CD14-positive monocyte (primary cell): ENCODE measurements at regions not wholly inside any gene's neighbourhood (a gene's known extent, or its start where the extent isn't known, plus 50 kb on each side); places are given as distances from the start of the nearest gene placed in this dataset.

Experiments used
- DNase-seq, 3 donors: peaks; one replicate each; pipeline ENCODE4 v3.0.0-alpha.2; 2011 to 2022
- H2AFZ ChIP-seq: 2 replicates; pipeline ENCODE4 v1.6.0; 2012; ENCODE audit warnings: mild to moderate bottlenecking, low read depth, low read length, inconsistent platforms; ENCODE audit not compliant: insufficient read depth, poor library complexity, severe bottlenecking
- H3K27ac ChIP-seq, 2 donors: 1 replicate in 1 of 2; 2 replicates in 1 of 2; pipeline ENCODE4 v1.5.1; 2012 to 2013; ENCODE audit warnings: low read length in 2 of 2, control low read depth in 1 of 2, inconsistent platforms in 1 of 2, low read depth in 1 of 2, mild to moderate bottlenecking in 1 of 2
- H3K27me3 ChIP-seq, 2 donors: one replicate each; pipeline versions ENCODE4 v1.6.0 to v1.6.1; 2011 to 2013; ENCODE audit warnings: low read length in 2 of 2; ENCODE audit not compliant: control insufficient read depth in 2 of 2, insufficient read depth in 2 of 2
- H3K36me3 ChIP-seq, 2 donors: replicated peaks in 1 of 2; 1 replicate in 1 of 2; 2 replicates in 1 of 2; pipeline versions ENCODE4 v1.5.1 to v1.6.1; 2012 to 2013; ENCODE audit warnings: low read length in 2 of 2, control low read depth in 1 of 2, inconsistent platforms in 1 of 2, mild to moderate bottlenecking in 1 of 2; ENCODE audit not compliant: insufficient read depth in 2 of 2, control insufficient read depth in 1 of 2
- H3K4me1 ChIP-seq, 2 donors: 1 replicate in 1 of 2; 2 replicates in 1 of 2; pipeline versions ENCODE4 v1.5.1 to v1.6.1; 2012 to 2013; ENCODE audit warnings: low read length in 2 of 2, control low read depth in 1 of 2, inconsistent platforms in 1 of 2, mild to moderate bottlenecking in 1 of 2, moderate library complexity in 1 of 2; ENCODE audit not compliant: insufficient read depth in 2 of 2, control insufficient read depth in 1 of 2
- H3K4me2 ChIP-seq: replicated peaks from 2 replicates; pipeline ENCODE3; 2012; ENCODE audit warnings: low read length, moderate library complexity, mild to moderate bottlenecking; ENCODE audit not compliant: poor library complexity, severe bottlenecking; ENCODE audit errors: extremely low read depth
- H3K4me3 ChIP-seq, 3 experiments: fragments of 200-600 bp in 1 of 3; sonication (generic) in 1 of 3; replicated peaks in 1 of 3; 1 replicate in 2 of 3; 2 replicates in 1 of 3; pipeline ENCODE4 v1.5.1; 2011 to 2013; ENCODE audit warnings: low read length in 3 of 3, mild to moderate bottlenecking in 3 of 3, control low read depth in 2 of 3, low read depth in 2 of 3, inconsistent platforms in 1 of 3, moderate library complexity in 1 of 3
- H3K79me2 ChIP-seq: 2 replicates; pipeline ENCODE4 v1.6.0; 2012; ENCODE audit warnings: mild to moderate bottlenecking, control low read depth, inconsistent platforms, low read length, moderate library complexity; ENCODE audit not compliant: insufficient read depth
- H3K9ac ChIP-seq: 2 replicates; pipeline ENCODE4 v1.6.0; 2017; ENCODE audit warnings: low read length, mild to moderate bottlenecking; ENCODE audit not compliant: insufficient read depth, poor library complexity, severe bottlenecking
- H3K9me3 ChIP-seq, 2 donors: replicated peaks in 1 of 2; 1 replicate in 1 of 2; 2 replicates in 1 of 2; pipeline versions ENCODE4 v1.5.1 to v1.6.1; 2012 to 2013; ENCODE audit warnings: low read length in 2 of 2, control low read depth in 1 of 2; ENCODE audit not compliant: control insufficient read depth in 1 of 2, insufficient read depth in 1 of 2
- H4K20me1 ChIP-seq: 2 replicates; pipeline ENCODE4 v1.6.0; 2012; ENCODE audit warnings: mild to moderate bottlenecking, low read length, control low read depth, moderate library complexity; ENCODE audit not compliant: insufficient read depth
- H3K27ac Mint-ChIP-seq, 7 donors: one replicate each; pipeline ENCODE4 v1.8.0; 2020; ENCODE audit warnings: mild to moderate bottlenecking in 7 of 7, mixed read lengths in 7 of 7, moderate library complexity in 6 of 7, inconsistent platforms in 2 of 7
- H3K27me3 Mint-ChIP-seq, 3 donors: one replicate each; pipeline ENCODE4 v1.8.0; 2021 to 2022; ENCODE audit warnings: low read depth in 3 of 3, mild to moderate bottlenecking in 3 of 3, mixed read lengths in 3 of 3, moderate library complexity in 3 of 3, inconsistent platforms in 1 of 3
- H3K36me3 Mint-ChIP-seq, 2 donors: one replicate each; pipeline ENCODE4 v1.8.0; 2020; ENCODE audit warnings: mixed read lengths in 2 of 2, inconsistent platforms in 1 of 2, mild to moderate bottlenecking in 1 of 2
- H3K4me1 Mint-ChIP-seq: one replicate; pipeline ENCODE4 v1.8.0; 2020; ENCODE audit warnings: mild to moderate bottlenecking, mixed read lengths
- H3K4me3 Mint-ChIP-seq, 2 donors: one replicate each; pipeline ENCODE4 v1.8.0; 2020; ENCODE audit warnings: mild to moderate bottlenecking in 2 of 2, mixed read lengths in 2 of 2, moderate library complexity in 1 of 2
- H3K9me3 Mint-ChIP-seq, 7 donors: one replicate each; pipeline ENCODE4 v1.8.0; 2020 to 2022; ENCODE audit warnings: mixed read lengths in 7 of 7, mild to moderate bottlenecking in 6 of 7, moderate library complexity in 6 of 7, inconsistent platforms in 2 of 7
- CTCF ChIP-seq: fragments of 200-600 bp; IDR thresholded peaks from one replicate; pipeline ENCODE4 v1.8.0; 2022; ENCODE audit warnings: antibody characterized with exemption, mild to moderate bottlenecking
- WGBS: methylation state at CpG from one replicate; pipeline ENCODE4 v1.1.5; 2013; ENCODE audit warnings: missing lambda C conversion rate; ENCODE audit not compliant: insufficient coverage; 5-methylcytosine and 5-hydroxymethylcytosine counted together
- intact Hi-C, 2 donors: fragments of 100-400 bp; cut with micrococcal nuclease; formaldehyde crosslinking; loops; one replicate each; pipeline versions ENCODE4 v1.15.0 to v1.15.1; 2023

GRCh38 chr1:38249001-38249400 is 202.4 kb upstream of the POU3F1 start:
- peaks cover 0 to 1% (median 0%) of the 10 kb centered on the region in 7 donors for H3K9me3 Mint-ChIP-seq
- no peak for DNase-seq
- no peaks in the 10 kb centered on the region for H3K4me1 Mint-ChIP-seq
- Histone ChIP-seq H3K36me3 (no peaks in the 10 kb centered on the region), H3K9ac (no peak overlapping the region), H3K4me3 (no peak overlapping the region), H3K27me3 (no peaks in the 10 kb centered on the region), H3K4me1 (no peaks in the 10 kb centered on the region), H3K79me2 (no peaks in the 10 kb centered on the region), H3K9me3 (no peaks in the 10 kb centered on the region), H2AFZ (no peak overlapping the region), H4K20me1 (no peaks in the 10 kb centered on the region), H3K27ac (no peak overlapping the region), H3K4me2 (no peak overlapping the region)
- H3K4me3 Mint-ChIP-seq: no peak overlapping the region
- intact Hi-C loops: no loop called here
- no peaks in the 10 kb centered on the region for H3K36me3 Mint-ChIP-seq
- H3K27ac Mint-ChIP-seq: no peak overlapping the region
- H3K27me3 Mint-ChIP-seq: peaks cover 3 to 10% (median 9%) of the 10 kb centered on the region in 3 donors
- no peak for TF ChIP-seq CTCF
- WGBS: 92% methylated on average over 3 of the region's 7 CpGs

GRCh38 chr1:38246955-38247952 is 200.7 kb upstream of the POU3F1 start:
- Histone ChIP-seq H3K4me2 (no peak overlapping the region), H3K9me3 (no peaks in the 10 kb centered on the region), H2AFZ (no peak overlapping the region), H3K79me2 (no peaks in the 10 kb centered on the region), H3K27ac (no peak overlapping the region), H3K36me3 (no peaks in the 10 kb centered on the region), H3K9ac (no peak overlapping the region), H3K27me3 (no peaks in the 10 kb centered on the region), H3K4me1 (no peaks in the 10 kb centered on the region), H3K4me3 (no peak overlapping the region), H4K20me1 (no peaks in the 10 kb centered on the region)
- Mint-ChIP-seq H3K4me1 (no peaks in the 10 kb centered on the region), H3K27me3 (peaks cover 3 to 11% (median 8%) of the 10 kb centered on the region in 3 donors), H3K27ac (no peak overlapping the region), H3K36me3 (no peaks in the 10 kb centered on the region), H3K9me3 (no peaks in the 10 kb centered on the region), H3K4me3 (no peak overlapping the region)
- no peak for DNase-seq
- TF ChIP-seq CTCF: no peak
- WGBS: 67% methylated on average over 16 of the region's 24 CpGs
- intact Hi-C loops: no loop called here
